OCI-LY7 (cell line): ENCODE measurements at regions not wholly inside any gene's neighbourhood (a gene's known extent, or its start where the extent isn't known, plus 50 kb on each side); places are given as distances from the start of the nearest gene placed in this dataset.
"Not testable (repeated sequence)": the region's sequence is repeated elsewhere in the genome, so short reads cannot be mapped to it uniquely, and the experiment has no call there.

Experiments used
- BruUV-seq: library from RNA; stranded (reverse); fragments of 400-500 nt; replicated peaks from 2 replicates; lab custom pipeline; 2021; lab: Mats Ljungman, UMichigan
- CTCF ChIA-PET: fragments of 300-600 bp; sonication (Branson Sonifier 250); formaldehyde crosslinking; loops from one replicate; lab custom pipeline; 2022; ENCODE audit warnings: antibody characterized with exemption; ENCODE audit not compliant: unreplicated experiment; lab: Charles Lee
- POLR2A ChIA-PET: fragments of 300-600 bp; sonication (Branson Sonifier 250); formaldehyde crosslinking; loops from one replicate; lab custom pipeline; 2022; ENCODE audit warnings: antibody characterized with exemption; lab: Charles Lee
- DNase-seq: peaks from one replicate; pipeline ENCODE4 v3.0.0-alpha.2; 2015; ENCODE audit warnings: low spot score
- H2AFZ ChIP-seq: fragments of 200-600 bp; sonication (generic), shearing (Covaris generic); 2 replicates; pipeline ENCODE4 v1.6.1; 2014; ENCODE audit warnings: mild to moderate bottlenecking, antibody characterized with exemption, low read length, moderate library complexity
- H3K27ac ChIP-seq: fragments of 200-600 bp; sonication (generic); 2 replicates; pipeline ENCODE4 v1.5.1; 2014; ENCODE audit warnings: mixed run types, low read depth, mild to moderate bottlenecking, moderate library complexity, low read length, inconsistent platforms; ENCODE audit not compliant: poor library complexity, severe bottlenecking
- H3K36me3 ChIP-seq: fragments of 200-600 bp; sonication (generic); 2 replicates; pipeline ENCODE4 v1.6.1; 2014; ENCODE audit warnings: mild to moderate bottlenecking, antibody characterized with exemption, low read length, moderate library complexity, mixed read lengths; ENCODE audit not compliant: insufficient read depth
- H3K4me1 ChIP-seq: fragments of 200-600 bp; sonication (generic); 2 replicates; pipeline ENCODE4 v1.5.1; 2014; ENCODE audit warnings: mild to moderate bottlenecking, low read length; ENCODE audit not compliant: insufficient read depth, poor library complexity, severe bottlenecking
- H3K4me2 ChIP-seq: fragments of 200-600 bp; sonication (generic); 2 replicates; pipeline ENCODE4 v1.6.1; 2014; ENCODE audit warnings: mild to moderate bottlenecking, low read length
- H3K4me3 ChIP-seq: fragments of 200-600 bp; sonication (generic); 2 replicates; pipeline ENCODE4 v1.5.1; 2014; ENCODE audit warnings: mild to moderate bottlenecking, low read depth, low read length; ENCODE audit not compliant: poor library complexity, severe bottlenecking
- H3K79me2 ChIP-seq: fragments of 200-600 bp; sonication (generic); 2 replicates; pipeline ENCODE4 v1.6.1; 2016; ENCODE audit warnings: low read depth, mild to moderate bottlenecking, low read length, moderate library complexity, mixed read lengths; ENCODE audit not compliant: insufficient read depth
- H3K9me2 ChIP-seq: fragments of 200-600 bp; sonication (generic); 2 replicates; pipeline ENCODE4 v1.6.1; 2016; ENCODE audit warnings: mild to moderate bottlenecking, low read length, mixed read lengths; ENCODE audit not compliant: insufficient read depth
- H3K9me3 ChIP-seq: fragments of 200-600 bp; sonication (generic); 2 replicates; pipeline ENCODE4 v1.6.1; 2014; ENCODE audit warnings: mild to moderate bottlenecking, mixed run types, low read length, mixed read lengths
- H4K20me1 ChIP-seq: fragments of 200-600 bp; sonication (generic); 2 replicates; pipeline ENCODE4 v1.6.1; 2014; ENCODE audit warnings: mild to moderate bottlenecking, antibody characterized with exemption, low read length, moderate library complexity, mixed read lengths; ENCODE audit not compliant: insufficient read depth
- CTCF ChIP-seq: fragments of 200-600 bp; sonication (generic); conservative IDR thresholded peaks from 2 replicates; pipeline ENCODE4 v1.5.1; 2014; ENCODE audit warnings: mild to moderate bottlenecking, antibody characterized with exemption, low read length, moderate library complexity, mixed read lengths
- intact Hi-C: fragments of 100-400 bp; cut with micrococcal nuclease; formaldehyde crosslinking; loops from one replicate; pipeline ENCODE4 v1.10.0; 2022; ENCODE audit not compliant: unreplicated experiment

- Histone ChIP-seq H3K9me2 (no peaks in the 10 kb centered on the region), H3K79me2 (no peaks in the 10 kb centered on the region), H3K9me3 (no peaks in the 10 kb centered on the region), H4K20me1 (no peaks in the 10 kb centered on the region), H3K4me2 (no peak overlapping the region), H2AFZ (no peak overlapping the region), H3K4me1 (no peaks in the 10 kb centered on the region), H3K36me3 (no peaks in the 10 kb centered on the region), H3K4me3 (no peak overlapping the region), H3K27ac (no peak overlapping the region)
- ChIA-PET CTCF (no interaction called here), POLR2A (interaction anchor here (0.6 to 1.3 kb wide), 3 partner anchors 59 to 357 kb away, joined by 3 read pairs; no protein-coding TSS in a partner anchor)
- no peak for TF ChIP-seq CTCF
- intact Hi-C loops: no loop called here
- no peak for DNase-seq
- no TSS peak for BruUV-seq
Measured at GRCh38 chr2:180238729-180239128, 231.6 kb upstream of the CWC22 start.

DNA sequence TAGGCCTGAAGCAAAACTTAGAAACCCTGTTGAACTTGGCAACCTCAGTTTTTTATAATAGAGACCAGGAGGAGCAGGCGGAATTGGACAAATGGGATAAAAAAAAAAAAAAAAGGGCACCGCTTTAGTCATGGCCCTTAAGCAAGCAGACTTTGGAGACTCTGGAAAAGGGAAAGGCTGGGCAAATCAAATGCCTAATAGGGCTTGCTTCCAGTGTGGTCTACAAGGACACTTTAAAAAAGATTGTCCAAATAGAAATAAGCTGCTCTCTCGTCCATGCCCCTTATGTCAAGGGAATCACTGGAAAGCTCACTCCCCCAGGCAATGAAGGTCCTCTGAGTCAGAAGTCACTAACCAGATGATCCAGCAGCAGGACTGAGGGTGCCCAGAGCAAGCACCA, 229.0 kb upstream of the CWC22 start:
- BruUV-seq, H3K36me3 ChIP-seq, H3K27ac ChIP-seq, DNase-seq, H2AFZ ChIP-seq, CTCF ChIA-PET, H4K20me1 ChIP-seq, H3K9me2 ChIP-seq, H3K4me3 ChIP-seq, H3K4me2 ChIP-seq, H3K79me2 ChIP-seq, intact Hi-C loops, H3K9me3 ChIP-seq, H3K4me1 ChIP-seq: not testable (repeated sequence)
- POLR2A ChIA-PET: interaction anchor here (0.7 kb wide), 1 partner anchor 8 kb away, joined by 3 read pairs; no protein-coding TSS in a partner anchor

DNA sequence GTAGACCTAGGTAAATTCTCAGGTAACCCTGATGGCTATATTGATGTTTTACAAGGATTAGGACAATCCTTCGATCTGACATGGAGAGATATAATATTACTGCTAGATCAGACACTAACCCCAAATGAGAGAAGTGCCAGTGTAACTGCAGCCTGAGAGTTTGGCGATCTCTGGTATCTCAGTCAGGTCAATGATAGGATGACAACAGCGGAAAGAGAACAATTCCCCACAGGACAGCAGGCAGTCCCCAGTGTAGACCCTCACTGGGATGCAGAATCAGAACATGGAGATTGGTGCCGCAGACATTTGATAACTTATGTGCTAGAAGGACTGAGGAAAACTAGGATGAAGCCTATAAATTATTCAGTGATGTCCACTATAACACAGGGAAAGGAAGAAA, 228.4 kb upstream of the CWC22 start:
- H3K4me2 ChIP-seq, H3K36me3 ChIP-seq, intact Hi-C loops, CTCF ChIA-PET, H3K79me2 ChIP-seq, H3K4me3 ChIP-seq, H3K4me1 ChIP-seq, DNase-seq, H4K20me1 ChIP-seq, H3K27ac ChIP-seq, POLR2A ChIA-PET, H3K9me3 ChIP-seq, BruUV-seq, H2AFZ ChIP-seq, H3K9me2 ChIP-seq: not testable (repeated sequence)

DNA sequence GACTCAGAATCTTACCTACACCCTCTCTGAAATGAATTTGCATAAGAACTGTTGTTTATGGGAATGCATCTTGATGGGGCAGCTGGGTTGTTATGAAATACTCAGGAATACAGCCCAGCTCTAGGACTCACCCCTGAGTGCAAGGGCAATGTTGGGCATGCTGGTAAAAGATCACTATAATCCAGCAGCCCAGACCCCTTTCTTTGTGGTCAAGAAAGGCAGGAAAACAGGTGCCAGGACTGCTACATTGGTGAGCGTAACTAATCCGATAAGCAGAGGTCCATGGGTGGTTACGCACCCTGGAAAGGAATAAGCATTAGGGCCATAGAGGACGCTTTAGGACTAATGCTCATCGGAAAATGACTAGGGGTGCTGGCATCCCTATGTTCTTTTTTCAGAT, 227.9 kb upstream of the CWC22 start:
- H3K4me2 ChIP-seq, H3K4me1 ChIP-seq, POLR2A ChIA-PET, H4K20me1 ChIP-seq, H3K79me2 ChIP-seq, DNase-seq, H2AFZ ChIP-seq, H3K4me3 ChIP-seq, intact Hi-C loops, H3K36me3 ChIP-seq, H3K9me3 ChIP-seq, CTCF ChIA-PET, H3K27ac ChIP-seq, H3K9me2 ChIP-seq, BruUV-seq: not testable (repeated sequence)
